HG02884 (cell line): ENCODE measurements at regions not wholly inside any gene's neighbourhood (a gene's known extent, or its start where the extent isn't known, plus 50 kb on each side); places are given as distances from the start of the nearest gene placed in this dataset.
"Not testable (repeated sequence)": the region's sequence is repeated elsewhere in the genome, so short reads cannot be mapped to it uniquely, and the experiment has no call there.

Experiments
- ATAC-seq: cut with Tn5 transposase; IDR thresholded peaks from one replicate; pipeline ENCODE4 v1.9.1; 2021; ENCODE audit warnings: mild to moderate bottlenecking, moderate library complexity; ENCODE audit not compliant: unreplicated experiment

DNA sequence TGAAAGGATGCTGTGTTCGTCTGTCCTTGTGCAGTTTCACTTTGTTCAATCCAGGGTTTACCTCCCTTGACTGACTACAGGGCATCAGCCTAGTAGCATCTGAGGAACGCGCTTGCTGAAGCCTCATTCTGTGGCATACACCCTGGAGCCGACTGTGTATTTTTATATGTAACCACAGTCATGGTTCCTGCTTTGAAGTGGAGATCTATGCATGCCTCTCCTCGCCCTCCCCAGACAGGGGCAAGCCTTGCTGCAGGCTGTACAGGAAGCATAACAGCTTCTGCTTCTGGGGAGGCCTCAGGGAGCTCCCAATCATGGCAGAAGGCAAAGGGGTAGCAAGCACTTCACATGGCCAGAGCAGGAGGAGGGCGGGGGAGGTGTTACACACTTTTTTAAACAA, 262.1 kb downstream of the BCL11B start:
- no peak for ATAC-seq

DNA sequence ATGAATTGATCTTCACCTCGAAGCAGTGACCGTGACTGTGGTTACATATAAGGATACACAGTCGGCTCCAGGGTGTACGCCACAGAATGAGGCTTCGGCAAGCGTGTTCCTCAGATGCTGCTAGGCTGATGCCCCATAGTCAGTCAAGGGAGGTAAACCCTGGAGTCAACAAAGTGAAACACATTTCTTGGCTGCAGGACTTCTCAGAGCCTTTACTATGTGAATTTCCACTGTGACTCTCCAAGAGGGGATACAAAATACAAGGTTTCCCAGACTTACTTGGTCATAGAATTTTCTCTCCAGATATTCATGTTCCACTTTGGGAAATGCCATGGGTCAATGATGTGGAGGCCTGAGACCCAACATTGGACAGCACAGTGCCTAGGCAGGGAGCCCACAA, 260.6 kb downstream of the BCL11B start:
- ATAC-seq: no peak

DNA sequence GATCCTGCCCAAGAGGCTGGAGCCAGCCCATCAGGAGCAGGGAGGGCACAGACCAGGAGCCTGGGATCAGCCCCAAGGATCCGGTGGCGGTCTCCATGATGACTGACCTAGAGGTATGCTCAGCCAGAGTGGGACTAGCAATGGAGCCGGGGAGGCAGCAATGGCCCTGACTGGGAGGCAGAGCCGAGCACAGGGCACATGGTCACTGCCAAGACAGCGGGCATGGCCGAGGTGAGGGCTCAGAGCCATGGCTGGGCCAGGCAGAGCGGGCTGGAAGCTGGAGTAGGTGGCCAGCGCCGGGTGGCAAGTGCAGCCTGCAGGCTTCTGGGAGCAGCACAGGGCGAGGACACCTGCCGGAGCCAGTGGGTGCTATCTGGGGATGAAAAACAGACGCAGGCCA, 259.3 kb downstream of the BCL11B start:
- no peak for ATAC-seq

DNA sequence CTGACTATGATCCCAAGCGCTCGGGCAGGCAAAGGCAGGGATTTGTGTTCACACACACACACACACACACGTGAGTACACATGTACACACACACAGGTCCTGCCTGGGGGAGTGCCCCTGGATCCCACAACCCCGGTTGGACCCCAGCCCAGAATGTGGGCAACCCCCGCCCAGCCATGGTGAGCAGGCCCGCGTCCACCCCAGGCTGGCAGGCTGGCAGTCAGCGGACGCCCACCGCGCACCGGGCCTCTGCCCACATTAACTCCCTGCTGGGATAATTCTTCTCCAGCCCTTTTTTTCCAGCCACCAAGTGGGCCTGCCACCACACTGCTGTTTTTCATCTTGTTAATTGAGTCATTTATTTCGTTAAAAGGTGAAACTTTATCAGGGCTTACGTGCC, 256.2 kb downstream of the BCL11B start:
- ATAC-seq: no peak

DNA sequence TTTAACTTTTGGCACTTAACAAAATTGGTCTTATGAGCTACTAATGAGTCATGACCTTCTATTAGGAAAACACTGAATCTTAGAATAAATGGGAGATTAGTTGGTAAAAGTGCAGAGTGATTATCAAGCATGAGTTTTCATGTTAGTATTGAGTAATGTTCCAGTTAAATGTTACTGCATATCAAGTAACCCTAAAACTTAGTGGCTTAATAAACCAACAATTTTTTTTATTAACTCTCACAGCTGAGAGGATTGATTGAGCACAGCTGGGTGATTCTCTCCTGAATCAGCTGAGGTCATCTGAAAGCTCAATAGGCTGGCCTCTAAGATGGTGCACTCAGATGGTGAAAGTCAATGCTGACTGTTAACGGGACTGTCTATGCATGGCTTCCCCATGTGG, 248.6 kb downstream of the BCL11B start:
- ATAC-seq: no peak

DNA sequence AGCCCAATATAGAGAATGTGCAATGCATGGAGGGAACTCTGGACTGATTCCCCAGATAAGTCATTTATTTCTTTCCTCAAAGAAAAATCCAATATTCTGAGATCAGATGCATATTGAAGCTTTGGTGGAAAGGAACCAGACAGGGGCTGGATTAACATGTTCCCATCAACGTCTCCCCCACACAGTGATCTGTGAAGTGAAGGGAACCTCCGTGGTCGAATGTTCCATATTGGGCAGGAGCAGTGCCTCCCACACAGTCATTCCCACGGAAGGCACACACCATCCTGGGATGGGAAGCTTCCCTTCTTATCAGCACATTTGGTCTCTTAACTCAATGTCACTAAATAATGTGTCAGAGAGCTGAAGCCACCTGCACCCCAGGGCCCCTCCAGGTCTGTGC, 247.1 kb downstream of the BCL11B start:
- no peak for ATAC-seq

DNA sequence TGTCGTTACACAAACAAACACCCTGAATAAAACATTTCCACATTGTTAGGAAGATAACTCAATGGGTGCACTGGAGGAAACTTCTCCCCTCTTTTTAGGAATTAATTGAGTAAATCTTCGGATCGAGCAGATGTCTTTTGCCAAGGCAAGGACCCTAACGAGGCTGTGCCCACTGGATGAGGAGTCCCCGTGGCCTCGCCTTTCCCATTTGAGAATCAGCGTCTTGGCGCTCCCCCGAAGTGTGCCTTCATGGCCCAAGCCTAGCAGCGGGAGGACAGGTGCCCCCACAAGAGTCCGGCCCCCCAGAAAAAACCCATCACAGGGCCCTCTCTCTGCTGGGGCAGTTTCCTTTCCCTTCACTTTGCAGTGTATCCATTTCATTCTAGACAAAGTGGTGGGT, 246.6 kb downstream of the BCL11B start:
- no peak for ATAC-seq

DNA sequence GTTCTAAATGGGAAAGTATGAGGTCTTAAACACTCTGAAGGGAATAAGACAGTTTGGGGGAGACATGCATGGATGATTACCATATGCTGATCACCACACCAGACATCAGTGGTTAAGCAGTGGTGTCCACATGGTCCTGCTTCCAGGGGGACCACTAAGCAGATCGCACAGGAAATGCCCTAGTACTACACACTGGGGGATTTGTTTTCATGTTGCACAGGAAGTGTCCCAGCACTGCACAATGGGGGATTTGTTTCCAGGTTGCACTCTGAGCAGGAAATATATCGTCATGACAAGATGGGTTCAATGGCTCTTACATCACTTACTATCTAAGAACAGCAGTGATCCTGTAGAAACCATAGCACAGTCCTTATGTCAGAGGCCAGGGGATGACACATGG, 245.5 kb downstream of the BCL11B start:
- ATAC-seq: no peak

DNA sequence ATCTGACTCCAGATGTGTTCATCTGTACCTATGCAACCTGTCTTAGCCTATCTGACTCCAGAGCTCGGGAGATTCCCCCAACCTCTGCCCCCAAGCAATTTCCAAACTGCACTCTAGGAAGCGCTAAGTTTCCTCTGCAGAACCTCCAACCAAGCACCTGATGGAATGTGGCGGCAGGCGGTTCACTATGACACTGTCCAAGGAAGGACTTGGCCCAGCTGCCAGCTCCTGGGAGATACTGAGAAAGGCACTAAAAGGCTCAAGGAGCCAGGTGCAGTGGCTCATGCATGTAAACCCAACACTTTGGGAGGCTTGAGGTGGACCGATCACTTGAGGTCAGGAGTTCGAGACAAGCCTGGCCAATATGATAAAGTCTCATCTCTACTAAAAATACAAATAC, 244.0 kb downstream of the BCL11B start:
- ATAC-seq: no peak

DNA sequence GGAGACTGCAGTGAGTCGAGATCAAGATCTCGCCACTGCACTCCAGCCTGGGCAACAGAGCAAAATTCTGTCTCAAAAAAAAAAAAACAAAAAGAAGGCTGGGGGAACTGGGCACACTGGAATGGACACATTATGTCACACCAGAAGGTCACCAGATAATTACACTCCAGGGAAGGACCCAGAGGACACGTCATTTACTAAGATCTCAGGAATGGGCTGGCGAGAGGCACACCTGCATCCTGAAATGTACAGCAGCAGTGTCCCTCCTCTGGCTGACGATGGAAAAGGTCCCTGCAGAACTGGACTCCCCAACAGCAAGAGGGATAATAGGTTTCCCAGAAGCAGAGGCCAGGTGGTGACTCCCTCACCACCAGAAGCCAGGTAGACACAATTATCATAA, 243.5 kb downstream of the BCL11B start:
- ATAC-seq: no peak

DNA sequence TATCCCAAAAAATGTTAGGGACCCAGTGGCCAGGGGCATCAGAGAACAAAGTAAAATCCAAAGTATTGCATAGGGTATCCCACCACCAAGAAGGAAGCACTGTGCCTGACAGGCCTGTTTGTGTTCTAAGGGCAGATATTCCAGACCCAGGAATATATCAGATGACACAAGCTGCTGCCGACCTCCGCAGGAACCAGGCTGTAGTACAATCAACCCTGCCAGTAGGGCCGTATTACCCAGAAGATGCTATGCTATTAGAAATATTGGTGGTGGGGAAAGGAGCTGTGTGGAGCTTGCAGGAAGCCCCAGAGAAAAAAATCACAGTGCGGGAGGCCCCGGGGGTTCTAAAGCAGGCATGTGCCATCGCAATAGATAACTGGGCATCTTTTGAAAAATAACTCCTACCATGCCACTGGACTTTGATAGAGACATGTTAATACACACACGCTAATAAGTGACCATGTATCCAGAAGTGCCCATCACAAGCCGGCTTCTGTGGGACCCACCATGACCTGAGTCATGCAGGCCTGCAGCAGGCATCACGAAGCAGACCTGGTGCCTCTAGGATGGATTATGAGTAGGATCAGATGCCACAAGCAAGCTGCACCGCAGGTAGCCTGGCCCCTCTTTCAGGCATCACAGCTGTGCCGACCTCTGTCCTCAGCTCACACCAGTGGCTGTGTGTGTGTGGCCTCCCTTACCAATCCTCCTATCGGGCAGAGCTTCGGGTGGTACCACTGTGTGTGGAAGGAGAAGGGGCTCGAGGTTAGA, 242.7 kb downstream of the BCL11B start:
- no peak for ATAC-seq

DNA sequence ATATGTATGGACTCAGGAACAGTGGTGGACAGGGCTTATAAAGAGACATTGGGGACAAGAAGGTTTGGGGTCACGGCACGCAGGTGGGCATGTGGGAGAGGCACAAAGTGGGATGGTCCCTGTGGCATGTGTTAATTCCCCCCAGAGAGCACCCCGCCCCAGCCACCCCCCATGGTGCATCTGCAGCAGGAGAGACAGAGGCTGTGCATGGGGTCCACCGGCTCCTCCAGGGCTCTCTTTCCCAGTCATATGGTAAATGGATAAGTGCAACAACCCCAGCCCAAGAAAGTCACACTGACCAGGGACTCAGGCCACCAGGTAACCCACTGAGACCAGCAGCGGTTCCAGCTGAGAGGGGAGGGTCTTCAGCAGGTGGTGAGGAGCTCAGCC, 242.1 kb downstream of the BCL11B start:
- ATAC-seq: no peak

DNA sequence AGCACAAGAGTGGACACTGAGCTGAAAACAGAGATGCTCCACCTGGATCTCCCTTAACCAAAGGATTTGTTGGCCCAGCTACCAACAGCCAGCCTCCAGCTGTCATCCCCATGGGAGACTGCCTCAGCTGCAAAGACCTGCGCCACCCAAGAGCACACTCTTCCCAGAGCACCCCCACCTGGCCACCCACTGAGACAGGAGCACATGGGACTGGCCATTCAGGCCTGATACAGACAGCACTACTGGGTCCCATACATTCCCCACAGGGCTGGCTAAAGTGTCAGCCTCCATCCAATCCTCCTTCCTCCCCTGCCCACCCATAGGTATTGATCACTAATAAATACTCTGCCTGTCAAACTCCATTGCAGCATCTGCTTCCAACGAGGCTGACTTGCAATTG, 241.5 kb downstream of the BCL11B start:
- no peak for ATAC-seq

DNA sequence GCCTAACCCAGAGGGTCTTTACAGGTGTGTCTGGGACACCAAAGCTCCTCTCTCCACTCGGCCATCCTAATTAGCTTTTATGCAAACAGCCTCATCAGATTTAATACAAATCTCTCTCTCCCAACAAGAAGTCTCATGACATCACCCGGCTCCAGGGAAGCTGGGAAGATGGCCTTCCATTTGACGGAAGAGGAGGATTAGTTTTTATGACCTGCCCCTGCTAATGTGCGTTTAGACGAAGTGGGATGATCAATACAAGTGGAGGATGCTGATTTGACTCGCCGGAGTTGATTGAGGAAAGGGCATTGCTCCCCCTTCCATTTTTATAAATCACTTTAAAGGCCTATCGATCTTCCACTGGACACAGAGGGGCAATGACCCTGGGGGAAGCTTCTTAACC, 239.2 kb downstream of the BCL11B start:
- ATAC-seq: no peak

DNA sequence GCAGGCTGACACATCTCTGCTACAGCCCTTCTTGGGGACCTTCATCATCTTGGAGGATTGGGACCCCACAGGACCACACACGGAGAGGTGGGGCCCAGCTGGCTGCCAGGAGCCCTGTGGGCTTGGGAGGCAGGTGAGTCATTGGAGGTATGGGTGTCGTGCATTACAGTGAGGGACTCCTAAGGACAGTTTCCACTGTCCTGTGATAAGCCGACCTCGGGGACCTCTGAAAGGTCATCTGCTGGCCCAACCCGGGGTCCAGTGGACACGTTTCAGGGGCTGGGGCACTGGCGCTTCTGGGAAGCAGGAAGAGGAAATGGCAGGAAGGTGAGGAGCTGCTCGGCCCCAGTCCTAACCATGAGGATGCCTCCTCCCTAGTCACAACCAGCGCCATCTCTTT, 238.0 kb downstream of the BCL11B start:
- no peak for ATAC-seq

DNA sequence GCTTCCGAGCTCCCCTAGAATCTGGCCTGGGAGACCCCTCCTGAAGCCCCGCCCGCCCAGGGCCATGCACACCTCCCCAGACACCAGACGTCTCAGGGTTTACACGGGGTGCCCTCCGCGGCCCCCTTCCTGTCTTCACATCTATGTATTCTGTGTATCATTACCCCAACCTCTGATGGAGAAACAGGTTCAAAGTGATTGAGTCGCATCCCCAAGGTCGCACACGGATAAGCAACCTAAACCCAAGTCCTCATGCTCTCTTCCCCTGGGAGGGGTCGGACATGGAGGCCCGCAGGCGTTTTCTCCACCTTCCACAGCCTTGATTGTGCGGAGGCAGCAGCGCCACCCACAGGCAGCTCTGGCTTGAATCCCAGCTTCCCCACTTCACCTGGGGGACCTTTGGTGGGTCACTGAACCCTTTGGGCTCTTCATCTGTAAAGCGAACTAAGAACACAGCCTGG, 237.3 kb downstream of the BCL11B start:
- ATAC-seq: no peak

DNA sequence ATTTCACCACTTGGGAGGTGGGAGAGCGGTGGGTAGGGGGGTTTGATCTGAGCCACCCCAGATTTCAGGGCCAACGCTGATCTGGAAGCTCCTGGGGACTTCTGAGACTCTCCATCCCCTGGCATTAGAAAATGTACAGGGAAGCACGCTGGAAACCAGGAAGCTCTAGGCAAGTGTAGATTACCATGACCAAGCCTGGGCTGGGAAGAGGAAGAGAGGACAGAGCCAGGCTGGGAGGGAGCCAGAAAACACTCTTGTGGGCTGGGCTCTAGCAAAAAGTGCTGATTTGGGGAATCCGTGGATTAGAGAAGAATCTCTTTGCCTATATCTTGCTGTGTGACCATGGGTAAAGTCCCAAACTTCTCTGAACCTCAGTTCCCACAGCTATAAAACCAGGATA, 236.7 kb downstream of the BCL11B start:
- no peak for ATAC-seq

DNA sequence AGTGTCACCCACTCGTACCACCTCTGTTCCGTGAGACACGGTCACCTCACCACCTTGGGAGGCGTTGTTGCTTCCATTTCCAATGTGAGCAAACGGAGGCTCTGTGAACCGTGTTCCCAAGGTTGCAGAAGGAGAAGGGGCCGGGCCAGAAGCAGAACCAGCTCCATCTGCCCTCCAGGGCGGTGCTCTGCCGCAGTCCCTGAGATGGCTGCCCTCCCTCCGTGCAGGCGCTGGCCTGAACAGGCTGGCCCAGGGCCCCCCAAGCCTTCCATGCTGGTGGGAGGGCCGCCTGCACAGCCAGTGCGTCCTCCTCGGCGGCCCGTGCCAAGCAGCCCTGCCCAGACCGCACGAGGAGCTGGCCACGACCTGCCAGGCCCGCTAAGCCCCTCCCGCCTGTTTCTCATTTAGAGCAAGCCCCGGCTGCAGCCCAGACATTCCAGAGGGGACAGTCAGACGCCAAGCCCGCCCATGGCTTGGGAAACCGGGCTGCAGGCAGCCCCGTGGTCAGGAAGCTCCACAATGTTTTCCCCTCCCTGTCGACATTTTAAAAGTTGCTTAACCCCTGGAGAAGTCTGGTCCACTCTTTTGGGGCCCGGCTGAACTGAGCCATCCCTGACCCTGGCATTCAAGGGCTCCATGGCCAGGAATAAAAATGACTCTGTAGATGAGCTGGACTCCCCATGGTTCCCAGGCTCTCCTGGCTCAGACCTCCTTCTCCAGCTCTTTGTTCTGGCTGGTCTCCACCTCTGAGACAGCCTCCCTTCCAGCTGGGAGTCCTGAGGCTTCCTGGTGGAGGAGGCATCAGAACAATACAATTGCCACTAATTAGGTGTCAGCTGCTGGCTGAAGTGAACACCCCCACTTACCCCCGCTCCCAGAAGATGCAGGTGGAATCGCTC, 236.0 kb downstream of the BCL11B start:
- ATAC-seq: no peak

DNA sequence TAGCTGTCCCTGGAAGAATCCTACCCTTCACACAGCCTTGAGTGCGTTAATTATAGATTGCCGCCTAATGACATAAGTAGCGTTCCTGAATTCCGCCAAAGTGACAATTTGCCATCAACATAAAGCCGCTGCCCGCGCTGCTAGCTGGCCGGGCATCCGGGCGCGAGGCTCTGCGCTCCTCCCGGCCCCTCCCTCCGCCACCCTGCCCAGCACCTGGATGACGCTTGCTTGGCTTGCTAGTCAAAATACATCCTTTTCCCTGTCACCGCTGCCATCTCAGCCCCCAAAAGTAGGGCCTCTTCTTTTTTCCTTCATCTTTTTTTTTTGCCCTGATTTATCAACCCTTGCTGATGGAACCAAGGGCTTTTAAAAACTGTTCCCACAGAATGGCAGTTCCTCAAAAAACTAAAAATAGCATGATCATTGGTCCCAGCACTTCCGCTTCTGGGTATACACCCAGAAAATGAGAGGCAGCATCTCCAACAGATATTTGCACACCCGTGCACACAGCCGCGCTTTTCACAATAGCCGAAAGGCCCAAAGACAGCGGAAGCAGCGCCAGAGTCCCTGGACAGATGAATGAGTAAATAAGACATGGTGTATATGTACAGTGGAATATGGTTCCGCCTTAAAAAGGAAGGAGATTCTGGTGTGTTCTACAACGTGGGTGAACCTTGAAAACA, 235.2 kb downstream of the BCL11B start:
- ATAC-seq: no peak

DNA sequence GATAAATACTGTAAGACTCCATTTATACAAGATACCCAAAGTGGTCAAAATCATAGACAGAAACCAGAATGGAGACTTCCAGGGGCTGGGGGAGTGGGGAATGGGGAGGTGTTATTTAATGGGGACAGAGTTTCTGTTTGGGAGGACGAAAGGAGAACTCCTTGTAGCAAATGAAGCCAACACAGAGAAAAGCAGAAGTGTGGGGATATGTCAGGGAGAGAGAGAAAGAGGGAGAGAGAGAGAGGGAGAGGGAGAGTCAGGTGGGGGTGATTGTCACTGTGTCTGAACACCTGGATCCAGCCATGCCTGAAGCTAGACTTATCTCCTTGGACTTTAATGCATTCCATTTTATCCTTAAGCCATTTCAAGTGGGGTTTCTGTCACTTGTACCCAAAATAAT, 234.7 kb downstream of the BCL11B start:
- not testable (repeated sequence) for ATAC-seq

DNA sequence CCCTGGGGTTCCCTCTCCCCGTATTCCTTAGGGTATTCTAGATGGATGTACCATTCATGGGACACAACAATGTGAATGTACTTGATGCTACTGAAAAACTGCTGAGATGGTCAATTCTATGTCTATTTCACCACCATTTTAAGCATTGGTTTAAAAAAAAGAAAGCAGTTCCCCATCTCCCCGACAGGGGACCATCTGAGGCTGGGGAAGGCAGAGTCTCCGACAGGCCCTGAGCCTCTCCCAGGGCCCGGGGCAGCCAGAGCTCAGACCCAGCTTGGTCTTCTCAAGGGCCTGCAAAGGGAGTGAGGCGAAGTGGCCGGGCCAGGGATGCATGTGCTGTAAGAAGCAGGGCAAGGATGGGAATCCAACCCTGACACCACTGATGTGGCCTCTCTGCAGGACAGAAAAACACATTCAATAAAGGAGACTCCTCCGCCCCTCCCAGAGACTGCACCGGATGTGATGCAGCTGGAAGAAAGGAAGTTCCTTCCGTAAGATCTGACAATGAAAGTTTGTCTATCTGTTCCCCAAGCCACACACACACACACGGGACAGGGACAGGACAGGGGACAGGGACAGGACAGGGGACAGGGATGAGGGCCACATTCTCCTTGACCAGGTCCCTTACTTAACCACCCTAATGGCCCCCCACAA, 234.1 kb downstream of the BCL11B start:
- no peak for ATAC-seq
